ENCODE measurements at regions not wholly inside any gene's neighbourhood (a gene's known extent, or its start where the extent isn't known, plus 50 kb on each side); places are given as distances from the start of the nearest gene placed in this dataset.

DNA sequence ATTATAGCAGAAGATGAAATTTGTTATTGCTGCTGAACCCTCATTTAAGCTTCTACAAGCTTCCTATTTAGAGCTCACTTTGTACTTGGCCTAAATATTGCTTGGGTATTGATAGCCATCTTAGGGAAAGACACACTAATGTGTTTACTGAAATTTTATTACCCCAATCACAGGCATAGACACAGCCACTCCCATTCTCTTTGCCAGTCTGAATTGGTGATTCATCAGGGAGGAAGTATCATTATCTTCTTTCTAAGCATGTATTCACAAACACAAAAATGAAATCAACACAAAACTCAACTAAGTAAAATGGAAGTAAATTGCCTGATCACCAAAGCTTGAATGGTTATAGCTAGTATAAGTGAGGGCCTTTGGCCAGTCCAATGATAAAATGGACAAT lies 666.3 kb downstream of the TSN start:
- Mint-ChIP-seq H3K4me1 (ENCODE audit: low read depth) (no peaks in the 10 kb centered on the region), H3K27ac (no peak overlapping the region), H3K9me3 (no peaks in the 10 kb centered on the region), H3K27me3 (ENCODE audit: low read depth) (no peaks in the 10 kb centered on the region), H3K36me3 (ENCODE audit: low read depth) (no peaks in the 10 kb centered on the region), H3K4me3 (no peak overlapping the region)
- intact Hi-C loops (cut with micrococcal nuclease) = no loop called here
- CTCF ChIA-PET = no interaction called here
- no peak for DNase-seq

GRCh38 chr2:122422384-122422991 lies 667.0 kb downstream of the TSN start:
- intact Hi-C loops (cut with micrococcal nuclease) = no loop called here
- no peak overlapping the region for H3K4me3 Mint-ChIP-seq
- CTCF ChIA-PET = no interaction called here
- DNase-seq = no peak
- no peak overlapping the region for H3K27ac Mint-ChIP-seq
- no peaks in the 10 kb centered on the region for H3K27me3 Mint-ChIP-seq (ENCODE audit: low read depth)
- no peaks in the 10 kb centered on the region for H3K9me3 Mint-ChIP-seq
- no peaks in the 10 kb centered on the region for H3K36me3 Mint-ChIP-seq (ENCODE audit: low read depth)
- no peaks in the 10 kb centered on the region for H3K4me1 Mint-ChIP-seq (ENCODE audit: low read depth)

- no peak overlapping the region for H3K27ac Mint-ChIP-seq
- no peak overlapping the region for H3K4me3 Mint-ChIP-seq
- no peak for DNase-seq
- no peaks in the 10 kb centered on the region for H3K9me3 Mint-ChIP-seq
- intact Hi-C loops (cut with micrococcal nuclease) = no loop called here
- no peaks in the 10 kb centered on the region for H3K4me1 Mint-ChIP-seq (ENCODE audit: low read depth)
- no peaks in the 10 kb centered on the region for H3K36me3 Mint-ChIP-seq (ENCODE audit: low read depth)
- H3K27me3 Mint-ChIP-seq (ENCODE audit: low read depth) = no peaks in the 10 kb centered on the region
- CTCF ChIA-PET = no interaction called here
These were observed 668.5 kb downstream of the TSN start for GRCh38 chr2:122423934-122424333.

DNA sequence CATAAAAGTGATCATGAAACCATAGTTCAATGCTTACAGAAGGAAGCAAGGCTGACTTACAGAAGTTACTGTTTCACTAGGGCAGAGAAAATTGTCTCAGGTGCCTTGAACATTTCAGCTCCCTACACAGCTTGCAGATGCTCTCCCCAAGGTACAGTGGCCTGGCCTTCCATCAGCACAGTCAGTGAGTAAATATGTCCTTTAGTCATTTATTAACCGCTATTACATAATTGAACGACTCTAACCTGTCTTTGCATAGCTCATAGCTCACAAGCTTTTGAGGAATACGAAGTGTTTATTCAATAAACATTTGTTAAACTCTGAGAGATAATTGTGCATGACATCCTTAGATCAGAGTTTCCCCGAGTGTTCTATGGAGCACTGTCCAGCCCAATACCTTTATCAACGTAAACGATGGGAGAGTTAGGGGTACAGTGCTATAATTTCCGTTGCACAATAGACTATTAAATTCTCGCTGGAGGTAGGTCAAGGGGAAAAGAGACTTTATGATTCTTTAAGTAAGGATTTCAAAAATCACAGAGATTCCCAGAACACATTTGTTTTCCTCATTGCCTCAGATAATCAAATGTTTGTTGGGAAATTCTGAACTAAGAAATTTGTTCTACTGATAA lies 677.8 kb downstream of the TSN start:
- H3K4me1 Mint-ChIP-seq (ENCODE audit: low read depth) = no peaks in the 10 kb centered on the region
- H3K27me3 Mint-ChIP-seq (ENCODE audit: low read depth) = peaks cover 2% of the 10 kb centered on the region

GRCh38 chr2:122445003-122445402 lies 689.6 kb downstream of the TSN start:
- no peaks in the 10 kb centered on the region for H3K27me3 Mint-ChIP-seq (ENCODE audit: low read depth)
- H3K36me3 Mint-ChIP-seq (ENCODE audit: low read depth) = no peaks in the 10 kb centered on the region
- no peaks in the 10 kb centered on the region for H3K4me1 Mint-ChIP-seq (ENCODE audit: low read depth)
- CTCF ChIA-PET = no interaction called here
- intact Hi-C loops (cut with micrococcal nuclease) = no loop called here
- no peak for DNase-seq
- H3K4me3 Mint-ChIP-seq = no peak overlapping the region
- no peak overlapping the region for H3K27ac Mint-ChIP-seq
- peaks cover 3% of the 10 kb centered on the region for H3K9me3 Mint-ChIP-seq

More for the DNA sequence above, 677.8 kb downstream of the TSN start:
- Mint-ChIP-seq H3K4me3 (no peak overlapping the region), H3K36me3 (ENCODE audit: low read depth) (no peaks in the 10 kb centered on the region), H3K27ac (no peak overlapping the region), H3K9me3 (no peaks in the 10 kb centered on the region)
- intact Hi-C loops (cut with micrococcal nuclease) = no loop called here
- CTCF ChIA-PET = no interaction called here
- DNase-seq = no peak

GRCh38 chr2:122446761-122447160 lies 691.3 kb downstream of the TSN start:
- H3K27me3 Mint-ChIP-seq (ENCODE audit: low read depth) = peaks cover 3% of the 10 kb centered on the region
- no peaks in the 10 kb centered on the region for H3K4me1 Mint-ChIP-seq (ENCODE audit: low read depth)
- no peak for DNase-seq
- H3K4me3 Mint-ChIP-seq = no peak overlapping the region
- H3K36me3 Mint-ChIP-seq (ENCODE audit: low read depth) = no peaks in the 10 kb centered on the region
- H3K27ac Mint-ChIP-seq = no peak overlapping the region
- CTCF ChIA-PET = no interaction called here
- peaks cover 5% of the 10 kb centered on the region for H3K9me3 Mint-ChIP-seq
- intact Hi-C loops (cut with micrococcal nuclease) = no loop called here

DNA sequence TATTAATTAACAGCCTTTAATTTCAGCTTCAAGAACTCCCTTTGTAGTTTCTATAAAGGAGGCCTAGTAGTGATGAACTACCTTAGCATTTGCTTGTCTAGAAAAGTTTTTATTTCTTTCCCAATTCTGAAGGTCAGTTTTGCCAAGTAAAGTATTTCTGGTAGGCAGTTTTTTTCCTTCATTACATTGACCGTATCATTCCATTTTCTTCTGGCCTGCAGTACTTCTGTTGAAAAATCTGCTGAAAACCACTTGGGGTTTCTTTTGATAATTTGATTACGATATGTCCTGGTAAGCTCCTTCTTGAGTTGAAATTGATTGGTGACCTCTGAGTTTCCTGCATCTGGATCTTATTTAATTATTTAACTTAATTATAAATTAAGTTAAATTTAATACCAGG lies 691.8 kb downstream of the TSN start:
- H3K27me3 Mint-ChIP-seq (ENCODE audit: low read depth) = peaks cover 3% of the 10 kb centered on the region
- no peak for DNase-seq
- CTCF ChIA-PET = no interaction called here
- no peak overlapping the region for H3K27ac Mint-ChIP-seq
- H3K4me1 Mint-ChIP-seq (ENCODE audit: low read depth) = no peaks in the 10 kb centered on the region
- no peaks in the 10 kb centered on the region for H3K36me3 Mint-ChIP-seq (ENCODE audit: low read depth)
- intact Hi-C loops (cut with micrococcal nuclease) = no loop called here
- H3K4me3 Mint-ChIP-seq = no peak overlapping the region
- peaks cover 5% of the 10 kb centered on the region for H3K9me3 Mint-ChIP-seq

GRCh38 chr2:122451040-122451439 lies 695.6 kb downstream of the TSN start:
- CTCF ChIA-PET = interaction anchor here (0.6 to 1.2 kb wide), 2 partner anchors 280 to 477 kb away, joined by 3 to 4 read pairs; no protein-coding TSS in a partner anchor

GRCh38 chr2:122451697-122452096 lies 696.2 kb downstream of the TSN start:
- H3K9me3 Mint-ChIP-seq = peaks cover 10% of the 10 kb centered on the region
- no peak overlapping the region for H3K4me3 Mint-ChIP-seq
- H3K27me3 Mint-ChIP-seq (ENCODE audit: low read depth) = peaks cover 3% of the 10 kb centered on the region
- no peak for DNase-seq
- H3K27ac Mint-ChIP-seq = no peak overlapping the region
- CTCF ChIA-PET = no interaction called here
- no peaks in the 10 kb centered on the region for H3K4me1 Mint-ChIP-seq (ENCODE audit: low read depth)
- no peaks in the 10 kb centered on the region for H3K36me3 Mint-ChIP-seq (ENCODE audit: low read depth)
- intact Hi-C loops (cut with micrococcal nuclease) = loop anchor here (1.0 to 10.0 kb wide), 3 partner anchors 257 to 639 kb away; no protein-coding TSS in a partner anchor

More at GRCh38 chr2:122451040-122451439, 695.6 kb downstream of the TSN start:
- no peak overlapping the region for H3K27ac Mint-ChIP-seq
- peaks cover 3% of the 10 kb centered on the region for H3K27me3 Mint-ChIP-seq (ENCODE audit: low read depth)
- intact Hi-C loops (cut with micrococcal nuclease) = loop anchor here (1.0 to 10.0 kb wide), 3 partner anchors 256 to 639 kb away; no protein-coding TSS in a partner anchor
- H3K4me1 Mint-ChIP-seq (ENCODE audit: low read depth) = no peaks in the 10 kb centered on the region
- no peak for DNase-seq
- peaks cover 11% of the 10 kb centered on the region for H3K9me3 Mint-ChIP-seq
- no peak overlapping the region for H3K4me3 Mint-ChIP-seq
- no peaks in the 10 kb centered on the region for H3K36me3 Mint-ChIP-seq (ENCODE audit: low read depth)

DNA sequence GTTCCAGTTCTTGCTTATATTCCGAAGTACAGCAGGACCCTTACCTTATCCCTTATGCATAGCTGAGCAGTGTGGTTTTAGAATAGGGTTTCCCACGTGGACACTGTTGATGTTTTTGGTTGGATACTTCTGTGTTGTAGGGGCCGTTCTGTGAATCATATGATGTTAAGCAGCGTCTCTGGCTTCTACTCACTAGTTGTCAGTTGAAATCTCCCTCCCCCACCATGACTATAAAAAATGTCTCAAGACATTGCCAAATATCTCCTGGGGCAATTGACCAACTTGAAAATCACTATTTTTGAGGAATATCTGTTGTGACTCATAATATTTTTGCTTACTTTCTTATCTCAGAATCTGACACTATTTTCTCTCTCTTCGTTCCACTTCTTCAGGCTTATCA lies 713.7 kb downstream of the TSN start:
- Mint-ChIP-seq H3K36me3 (ENCODE audit: low read depth) (no peaks in the 10 kb centered on the region), H3K4me3 (no peak overlapping the region), H3K4me1 (ENCODE audit: low read depth) (no peaks in the 10 kb centered on the region), H3K27ac (no peak overlapping the region), H3K9me3 (no peaks in the 10 kb centered on the region), H3K27me3 (ENCODE audit: low read depth) (no peaks in the 10 kb centered on the region)
- intact Hi-C loops (cut with micrococcal nuclease) = no loop called here
- CTCF ChIA-PET = no interaction called here
- DNase-seq = no peak

GRCh38 chr2:122471753-122472152 lies 716.3 kb downstream of the TSN start:
- no peak overlapping the region for H3K27ac Mint-ChIP-seq
- CTCF ChIA-PET = no interaction called here
- no peak overlapping the region for H3K4me3 Mint-ChIP-seq
- intact Hi-C loops (cut with micrococcal nuclease) = no loop called here
- no peaks in the 10 kb centered on the region for H3K9me3 Mint-ChIP-seq
- H3K4me1 Mint-ChIP-seq (ENCODE audit: low read depth) = no peaks in the 10 kb centered on the region
- H3K27me3 Mint-ChIP-seq (ENCODE audit: low read depth) = no peaks in the 10 kb centered on the region
- no peaks in the 10 kb centered on the region for H3K36me3 Mint-ChIP-seq (ENCODE audit: low read depth)
- DNase-seq = no peak

DNA sequence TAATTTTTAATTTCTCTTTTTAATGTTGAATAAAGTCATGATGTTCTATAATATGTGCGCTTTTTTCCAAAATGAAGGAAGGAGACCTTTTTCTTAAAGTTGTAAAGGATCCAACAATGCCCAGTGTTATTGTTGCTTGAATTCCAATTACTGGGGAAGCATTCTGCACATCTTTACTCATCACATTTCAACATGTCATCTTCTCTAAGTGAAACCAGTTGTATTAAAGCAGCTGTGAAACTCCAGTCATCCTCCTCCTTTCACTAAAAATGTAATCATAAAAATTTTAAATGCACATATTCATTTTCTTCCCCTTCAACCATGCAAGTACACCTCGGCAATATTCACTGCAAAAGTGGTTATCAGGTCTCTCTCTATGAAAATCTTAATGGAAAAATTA lies 722.7 kb downstream of the TSN start:
- no peak overlapping the region for H3K27ac Mint-ChIP-seq
- CTCF ChIA-PET = no interaction called here
- H3K4me1 Mint-ChIP-seq (ENCODE audit: low read depth) = no peaks in the 10 kb centered on the region
- H3K27me3 Mint-ChIP-seq (ENCODE audit: low read depth) = no peaks in the 10 kb centered on the region
- no peak for DNase-seq
- H3K9me3 Mint-ChIP-seq = no peaks in the 10 kb centered on the region
- no peak overlapping the region for H3K4me3 Mint-ChIP-seq
- no peaks in the 10 kb centered on the region for H3K36me3 Mint-ChIP-seq (ENCODE audit: low read depth)
- intact Hi-C loops (cut with micrococcal nuclease) = no loop called here

DNA sequence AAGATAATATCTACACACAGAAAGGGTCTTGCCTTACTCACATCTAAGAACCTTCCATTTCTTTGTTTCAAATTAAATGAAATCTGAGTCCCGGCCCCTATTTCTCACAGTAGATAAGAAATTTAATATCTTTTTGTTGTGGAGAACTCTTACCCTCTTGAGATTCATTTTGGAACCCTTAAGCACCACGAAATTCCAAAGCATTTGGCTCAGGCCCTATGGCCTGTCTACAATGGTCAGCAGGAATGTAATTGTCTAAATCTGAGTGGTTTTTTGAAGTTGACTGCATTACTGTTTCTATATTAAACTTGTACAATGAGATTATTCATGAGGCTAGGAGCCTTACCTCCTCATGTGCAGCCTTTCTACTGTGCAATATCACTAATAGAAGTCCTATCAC lies 723.3 kb downstream of the TSN start:
- intact Hi-C loops (cut with micrococcal nuclease) = no loop called here
- Mint-ChIP-seq H3K27ac (no peak overlapping the region), H3K27me3 (ENCODE audit: low read depth) (no peaks in the 10 kb centered on the region), H3K4me1 (ENCODE audit: low read depth) (no peaks in the 10 kb centered on the region), H3K9me3 (no peaks in the 10 kb centered on the region), H3K4me3 (no peak overlapping the region), H3K36me3 (ENCODE audit: low read depth) (no peaks in the 10 kb centered on the region)
- CTCF ChIA-PET = no interaction called here
- DNase-seq = no peak
